Loucy (cell line): ENCODE measurements at regions not wholly inside any gene's neighbourhood (a gene's known extent, or its start where the extent isn't known, plus 50 kb on each side); places are given as distances from the start of the nearest gene placed in this dataset.

Experiments used
- H2AFZ ChIP-seq: fragments of 200-600 bp; sonication (generic); 2 replicates; pipeline ENCODE4 v1.6.0; 2016; ENCODE audit warnings: antibody characterized with exemption, mild to moderate bottlenecking, low read length, moderate library complexity
- H3F3A ChIP-seq: fragments of 200-600 bp; 2 replicates; pipeline ENCODE4 v1.6.0; 2016; ENCODE audit warnings: antibody characterized with exemption, low read depth, mild to moderate bottlenecking
- H3K27me3 ChIP-seq: fragments of 200-600 bp; sonication (generic); 2 replicates; pipeline ENCODE4 v1.6.1; 2014; ENCODE audit warnings: low read length, mild to moderate bottlenecking; ENCODE audit not compliant: insufficient read depth, poor library complexity, severe bottlenecking
- H3K36me3 ChIP-seq: fragments of 200-600 bp; sonication (generic); 2 replicates; pipeline ENCODE4 v1.6.1; 2016; ENCODE audit warnings: low read length; ENCODE audit not compliant: insufficient read depth
- H3K4me1 ChIP-seq: fragments of 200-600 bp; sonication (generic); 2 replicates; pipeline ENCODE4 v1.5.1; 2014; ENCODE audit warnings: low read length, mild to moderate bottlenecking; ENCODE audit not compliant: insufficient read depth, poor library complexity, severe bottlenecking
- H3K4me2 ChIP-seq: fragments of 200-600 bp; sonication (generic); 2 replicates; pipeline ENCODE4 v1.6.0; 2014; ENCODE audit warnings: antibody characterized with exemption, low read length, low read depth, mild to moderate bottlenecking; ENCODE audit not compliant: poor library complexity, severe bottlenecking
- H3K4me3 ChIP-seq: fragments of 200-600 bp; sonication (generic); 2 replicates; pipeline ENCODE4 v1.5.1; 2014; ENCODE audit warnings: low read length, mild to moderate bottlenecking, mixed read lengths; ENCODE audit not compliant: poor library complexity, severe bottlenecking
- H3K79me2 ChIP-seq: fragments of 200-600 bp; sonication (generic); 2 replicates; pipeline ENCODE4 v1.6.1; 2014; ENCODE audit warnings: low read length; ENCODE audit not compliant: insufficient read depth
- H3K9ac ChIP-seq: fragments of 200-600 bp; sonication (generic); 2 replicates; pipeline ENCODE4 v1.6.0; 2014; ENCODE audit warnings: mild to moderate bottlenecking, low read depth, low read length, moderate library complexity; ENCODE audit not compliant: poor library complexity, severe bottlenecking
- H3K9me2 ChIP-seq: fragments of 200-600 bp; sonication (generic); replicated peaks from 2 replicates; pipeline ENCODE4 v1.6.1; 2016; ENCODE audit warnings: low read depth, low read length, mixed read lengths
- H3K9me3 ChIP-seq: fragments of 200-600 bp; sonication (generic); 2 replicates; pipeline ENCODE4 v1.6.1; 2014; ENCODE audit warnings: mild to moderate bottlenecking, antibody characterized with exemption, low read length, low read depth; ENCODE audit not compliant: insufficient read depth
- H4K20me1 ChIP-seq: fragments of 200-600 bp; sonication (generic); 2 replicates; pipeline ENCODE4 v1.6.0; 2014; ENCODE audit warnings: antibody characterized with exemption, low read length, mild to moderate bottlenecking; ENCODE audit not compliant: insufficient read depth, poor library complexity, severe bottlenecking
- EZH2phosphoT487 ChIP-seq: fragments of 200-600 bp; IDR thresholded peaks from 2 replicates; pipeline ENCODE4 v1.6.1; 2018; ENCODE audit warnings: antibody characterized with exemption, mild to moderate bottlenecking, moderate library complexity, borderline replicate concordance
- TF ChIP-seq, protein P1 (sequence below): fragments of 200-600 bp; sonication (generic); conservative IDR thresholded peaks from 2 replicates; pipeline ENCODE4 v1.5.1; 2014; ENCODE audit warnings: mild to moderate bottlenecking, antibody characterized with exemption, low read length

DNA sequence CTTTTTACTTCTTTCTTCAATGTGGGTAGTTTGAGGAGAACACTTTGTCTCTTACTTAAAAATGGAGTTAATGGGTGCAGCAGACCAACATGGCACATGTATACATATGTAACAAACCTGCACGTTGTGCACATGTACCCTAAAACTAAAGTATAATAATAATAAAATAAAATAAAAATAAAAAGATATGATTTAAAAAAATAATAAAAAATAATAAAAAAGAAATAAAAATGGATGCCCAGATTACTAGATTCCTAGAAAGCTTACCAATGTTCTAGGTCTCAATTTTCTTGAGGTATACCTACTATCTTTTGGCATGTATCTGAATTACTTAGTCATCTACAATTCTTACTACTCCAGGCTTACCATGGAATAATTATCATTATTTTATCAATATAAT, 2001.6 kb upstream of the CDH9 start:
- no peak overlapping the region for H3K9ac ChIP-seq
- no peaks in the 10 kb centered on the region for H3K36me3 ChIP-seq
- H4K20me1 ChIP-seq, result no peaks in the 10 kb centered on the region
- H3K4me3 ChIP-seq, result no peak overlapping the region
- no peaks in the 10 kb centered on the region for H3K9me3 ChIP-seq
- H3K9me2 ChIP-seq, result no peaks in the 10 kb centered on the region
- no peaks in the 10 kb centered on the region for H3K27me3 ChIP-seq
- H2AFZ ChIP-seq, result no peak overlapping the region
- TF ChIP-seq EZH2phosphoT487, result no peak
- TF ChIP-seq, protein P1, sequence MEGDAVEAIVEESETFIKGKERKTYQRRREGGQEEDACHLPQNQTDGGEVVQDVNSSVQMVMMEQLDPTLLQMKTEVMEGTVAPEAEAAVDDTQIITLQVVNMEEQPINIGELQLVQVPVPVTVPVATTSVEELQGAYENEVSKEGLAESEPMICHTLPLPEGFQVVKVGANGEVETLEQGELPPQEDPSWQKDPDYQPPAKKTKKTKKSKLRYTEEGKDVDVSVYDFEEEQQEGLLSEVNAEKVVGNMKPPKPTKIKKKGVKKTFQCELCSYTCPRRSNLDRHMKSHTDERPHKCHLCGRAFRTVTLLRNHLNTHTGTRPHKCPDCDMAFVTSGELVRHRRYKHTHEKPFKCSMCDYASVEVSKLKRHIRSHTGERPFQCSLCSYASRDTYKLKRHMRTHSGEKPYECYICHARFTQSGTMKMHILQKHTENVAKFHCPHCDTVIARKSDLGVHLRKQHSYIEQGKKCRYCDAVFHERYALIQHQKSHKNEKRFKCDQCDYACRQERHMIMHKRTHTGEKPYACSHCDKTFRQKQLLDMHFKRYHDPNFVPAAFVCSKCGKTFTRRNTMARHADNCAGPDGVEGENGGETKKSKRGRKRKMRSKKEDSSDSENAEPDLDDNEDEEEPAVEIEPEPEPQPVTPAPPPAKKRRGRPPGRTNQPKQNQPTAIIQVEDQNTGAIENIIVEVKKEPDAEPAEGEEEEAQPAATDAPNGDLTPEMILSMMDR, result no peak
- no peaks in the 10 kb centered on the region for H3K4me1 ChIP-seq
- no peak overlapping the region for H3K4me2 ChIP-seq
- H3K79me2 ChIP-seq, result no peaks in the 10 kb centered on the region
- H3F3A ChIP-seq, result no peaks in the 10 kb centered on the region

DNA sequence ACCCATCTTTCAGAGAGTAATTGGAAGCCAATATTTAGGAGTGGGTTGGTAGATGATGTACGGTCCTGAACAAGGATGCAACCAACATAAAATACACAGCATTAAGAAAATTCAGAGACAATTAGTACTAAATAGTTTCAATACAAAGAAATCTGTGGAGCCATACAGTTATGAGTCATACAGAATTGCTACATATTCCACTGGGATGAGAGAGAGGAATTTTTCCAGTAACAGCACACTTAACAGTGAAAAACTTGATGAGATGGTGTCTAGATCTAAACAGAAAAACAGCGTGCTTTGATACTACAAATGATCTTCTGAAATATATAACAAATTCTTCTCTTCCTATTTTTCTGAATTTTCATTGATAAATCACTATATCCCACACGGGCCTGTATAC, 1999.3 kb upstream of the CDH9 start:
- Histone ChIP-seq H3K9ac (no peak overlapping the region), H3K79me2 (no peaks in the 10 kb centered on the region), H3K27me3 (no peaks in the 10 kb centered on the region), H3K9me2 (no peaks in the 10 kb centered on the region), H3K4me3 (no peak overlapping the region), H3K36me3 (no peaks in the 10 kb centered on the region), H3K9me3 (no peaks in the 10 kb centered on the region), H4K20me1 (no peaks in the 10 kb centered on the region), H3K4me2 (no peak overlapping the region), H3F3A (no peaks in the 10 kb centered on the region), H3K4me1 (no peaks in the 10 kb centered on the region), H2AFZ (no peak overlapping the region)
- TF ChIP-seq, protein P1, result no peak
- no peak for TF ChIP-seq EZH2phosphoT487

DNA sequence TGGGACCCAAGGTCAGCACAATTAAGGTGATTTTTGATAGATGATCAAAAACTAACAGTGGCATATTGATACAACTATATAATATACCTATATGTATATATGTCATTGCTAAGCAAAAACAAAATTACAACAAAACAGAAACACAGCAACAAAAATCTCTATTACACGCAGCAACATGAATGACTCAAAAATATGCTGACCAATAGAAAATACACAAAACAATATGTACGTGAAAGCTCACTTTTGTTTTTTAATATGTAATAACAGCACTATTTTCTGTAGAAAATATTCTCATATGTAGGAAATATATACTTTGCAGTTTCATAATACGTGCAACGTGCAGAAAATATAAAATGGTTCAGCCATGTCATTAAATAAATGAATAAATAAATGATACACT, 1985.7 kb upstream of the CDH9 start:
- H3K36me3 ChIP-seq, result no peaks in the 10 kb centered on the region
- no peaks in the 10 kb centered on the region for H3K79me2 ChIP-seq
- H3K4me3 ChIP-seq, result no peak overlapping the region
- no peaks in the 10 kb centered on the region for H3K9me2 ChIP-seq
- H2AFZ ChIP-seq, result no peak overlapping the region
- no peaks in the 10 kb centered on the region for H4K20me1 ChIP-seq
- TF ChIP-seq EZH2phosphoT487, result no peak
- TF ChIP-seq, protein P1, result no peak
- H3K27me3 ChIP-seq, result no peaks in the 10 kb centered on the region
- no peaks in the 10 kb centered on the region for H3F3A ChIP-seq
- H3K9me3 ChIP-seq, result no peaks in the 10 kb centered on the region
- no peaks in the 10 kb centered on the region for H3K4me1 ChIP-seq
- H3K4me2 ChIP-seq, result no peak overlapping the region
- no peak overlapping the region for H3K9ac ChIP-seq
